22Rv1 (cell line): ENCODE measurements at regions not wholly inside any gene's neighbourhood (a gene's known extent, or its start where the extent isn't known, plus 50 kb on each side); places are given as distances from the start of the nearest gene placed in this dataset.

Source experiments
- CTCF ChIP-seq: fragments of 450-650 bp; IDR thresholded peaks from 2 replicates; pipeline ENCODE4 v1.5.1; 2017; ENCODE audit warnings: mild to moderate bottlenecking
- ZFX ChIP-seq: fragments of 450-650 bp; IDR thresholded peaks from 2 replicates; pipeline ENCODE4 v1.6.1; 2017; ENCODE audit warnings: antibody characterized with exemption, borderline replicate concordance

GRCh38 chr20:48569679-48570078 lies 258.1 kb downstream of the PREX1 start:
- TF ChIP-seq CTCF: no peak
- no peak for TF ChIP-seq ZFX
